ENCODE measurements at regions not wholly inside any gene's neighbourhood (a gene's known extent, or its start where the extent isn't known, plus 50 kb on each side); places are given as distances from the start of the nearest gene placed in this dataset.

DNA sequence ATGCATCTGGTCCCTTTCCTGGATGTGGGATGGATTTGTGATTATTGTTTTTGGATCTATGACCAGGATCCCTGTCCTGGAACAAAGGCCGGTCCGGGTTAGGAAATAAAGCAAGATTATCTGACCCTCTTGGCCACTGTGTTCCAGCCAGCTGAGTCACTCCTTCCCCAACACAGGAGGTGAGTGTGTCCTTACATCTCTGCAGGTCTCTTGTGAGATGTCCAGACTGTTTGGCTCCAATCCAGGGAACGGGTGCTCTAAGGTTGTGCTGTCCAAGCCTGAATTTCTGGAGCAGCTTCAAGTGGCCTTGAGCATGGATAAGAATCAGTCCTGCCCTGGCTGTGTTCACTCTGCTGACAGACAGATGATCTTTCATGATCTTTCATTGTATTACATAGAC, 136.5 kb upstream of the CCL2 start:
- H3K4me3 ChIP-seq (ENCODE audit: low read depth, low read length): no peak overlapping the region
- DNase-seq (ENCODE audit: low read depth): no peak
- TF ChIP-seq, protein P1, sequence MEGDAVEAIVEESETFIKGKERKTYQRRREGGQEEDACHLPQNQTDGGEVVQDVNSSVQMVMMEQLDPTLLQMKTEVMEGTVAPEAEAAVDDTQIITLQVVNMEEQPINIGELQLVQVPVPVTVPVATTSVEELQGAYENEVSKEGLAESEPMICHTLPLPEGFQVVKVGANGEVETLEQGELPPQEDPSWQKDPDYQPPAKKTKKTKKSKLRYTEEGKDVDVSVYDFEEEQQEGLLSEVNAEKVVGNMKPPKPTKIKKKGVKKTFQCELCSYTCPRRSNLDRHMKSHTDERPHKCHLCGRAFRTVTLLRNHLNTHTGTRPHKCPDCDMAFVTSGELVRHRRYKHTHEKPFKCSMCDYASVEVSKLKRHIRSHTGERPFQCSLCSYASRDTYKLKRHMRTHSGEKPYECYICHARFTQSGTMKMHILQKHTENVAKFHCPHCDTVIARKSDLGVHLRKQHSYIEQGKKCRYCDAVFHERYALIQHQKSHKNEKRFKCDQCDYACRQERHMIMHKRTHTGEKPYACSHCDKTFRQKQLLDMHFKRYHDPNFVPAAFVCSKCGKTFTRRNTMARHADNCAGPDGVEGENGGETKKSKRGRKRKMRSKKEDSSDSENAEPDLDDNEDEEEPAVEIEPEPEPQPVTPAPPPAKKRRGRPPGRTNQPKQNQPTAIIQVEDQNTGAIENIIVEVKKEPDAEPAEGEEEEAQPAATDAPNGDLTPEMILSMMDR (conservative IDR thresholded peaks at IDR 0.05; ENCODE audit: low read depth, low read length): no peak

- TF ChIP-seq, protein P1 (conservative IDR thresholded peaks at IDR 0.05; ENCODE audit: low read depth, low read length): no peak
- DNase-seq (ENCODE audit: low read depth): no peak
- no peak overlapping the region for H3K4me3 ChIP-seq (ENCODE audit: low read depth, low read length)
Measured at GRCh38 chr17:34121311-34121710, 133.8 kb upstream of the CCL2 start.

- TF ChIP-seq, protein P1 (conservative IDR thresholded peaks at IDR 0.05; ENCODE audit: low read depth, low read length): no peak
- DNase-seq (ENCODE audit: low read depth): no peak
- H3K4me3 ChIP-seq (ENCODE audit: low read depth, low read length): no peak overlapping the region
Measured at GRCh38 chr17:34122515-34122914, 132.6 kb upstream of the CCL2 start.

DNA sequence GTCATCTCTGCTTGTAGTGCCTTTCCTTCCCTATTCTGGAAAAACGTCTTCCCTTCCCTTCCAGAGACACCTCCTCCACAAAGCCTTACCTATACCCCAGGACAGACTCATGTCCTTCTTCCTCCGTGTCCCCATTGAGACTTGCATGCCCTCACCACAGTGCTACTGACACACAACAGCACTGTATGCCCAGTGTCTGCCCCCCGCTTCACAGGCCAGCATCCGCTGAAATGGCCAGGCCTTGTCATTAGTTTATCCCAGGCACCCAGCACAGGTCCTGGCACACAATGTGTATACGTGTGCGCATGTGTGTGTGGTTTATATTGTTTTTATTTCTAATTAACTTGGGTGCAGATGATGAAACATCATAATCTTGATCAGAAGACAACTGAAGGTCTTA, 130.1 kb upstream of the CCL2 start:
- no peak for DNase-seq (ENCODE audit: low read depth)
- no peak overlapping the region for H3K4me3 ChIP-seq (ENCODE audit: low read depth, low read length)
- TF ChIP-seq, protein P1 (conservative IDR thresholded peaks at IDR 0.05; ENCODE audit: low read depth, low read length): no peak

DNA sequence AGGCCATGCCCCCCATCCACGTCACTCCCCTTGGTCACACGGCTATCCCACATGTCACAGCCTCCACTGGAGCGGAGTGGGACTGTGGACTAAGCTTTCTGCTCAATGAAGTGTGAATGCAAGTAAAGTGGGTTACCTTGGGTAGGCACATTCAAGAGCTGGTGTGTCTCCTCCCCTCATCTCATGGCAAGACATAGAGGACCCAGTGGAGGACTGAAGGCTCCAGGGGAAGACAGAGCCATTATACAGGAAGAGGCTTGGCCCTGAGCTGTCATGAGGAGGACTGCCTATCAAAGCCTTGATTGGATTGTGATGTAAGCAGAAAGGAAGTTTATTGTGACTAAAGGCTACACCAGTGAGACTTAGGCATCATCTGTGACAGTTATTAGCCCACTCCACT, 129.2 kb upstream of the CCL2 start:
- no peak for DNase-seq (ENCODE audit: low read depth)
- TF ChIP-seq, protein P1 (conservative IDR thresholded peaks at IDR 0.05; ENCODE audit: low read depth, low read length): no peak
- H3K4me3 ChIP-seq (ENCODE audit: low read depth, low read length): no peak overlapping the region

DNA sequence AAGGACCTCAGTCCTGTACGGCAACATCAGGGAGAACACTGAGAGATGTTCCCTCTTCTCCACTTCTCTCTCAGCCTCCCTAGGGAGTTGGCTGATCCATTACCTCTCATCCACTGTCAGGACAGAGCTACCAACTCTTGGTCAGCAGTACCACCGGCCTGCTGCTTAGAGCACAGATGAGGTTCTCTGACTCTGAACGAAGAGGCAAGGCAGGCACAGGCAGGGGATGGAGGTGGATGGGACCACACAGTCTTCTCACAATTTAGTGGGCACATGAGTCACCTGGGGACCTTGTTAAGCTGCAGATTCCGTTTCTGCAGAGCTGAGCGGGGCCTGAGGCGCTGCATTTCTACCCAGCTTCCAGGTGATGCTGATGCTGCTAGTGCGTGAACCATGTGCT, 128.6 kb upstream of the CCL2 start:
- H3K4me3 ChIP-seq (ENCODE audit: low read depth, low read length): no peak overlapping the region
- TF ChIP-seq, protein P1 (conservative IDR thresholded peaks at IDR 0.05; ENCODE audit: low read depth, low read length): no peak
- DNase-seq (ENCODE audit: low read depth): no peak

GRCh38 chr17:34126965-34127364, 128.1 kb upstream of the CCL2 start:
- no peak for DNase-seq (ENCODE audit: low read depth)
- TF ChIP-seq, protein P1 (conservative IDR thresholded peaks at IDR 0.05; ENCODE audit: low read depth, low read length): no peak
- no peak overlapping the region for H3K4me3 ChIP-seq (ENCODE audit: low read depth, low read length)
